CD14-positive monocyte (primary cell): ENCODE measurements at regions not wholly inside any gene's neighbourhood (a gene's known extent, or its start where the extent isn't known, plus 50 kb on each side); places are given as distances from the start of the nearest gene placed in this dataset.

ENCODE experiments used
- DNase-seq, 3 donors: peaks; one replicate each; pipeline ENCODE4 v3.0.0-alpha.2; 2011 to 2022
- H2AFZ ChIP-seq: 2 replicates; pipeline ENCODE4 v1.6.0; 2012; ENCODE audit warnings: mild to moderate bottlenecking, low read depth, low read length, inconsistent platforms; ENCODE audit not compliant: insufficient read depth, poor library complexity, severe bottlenecking
- H3K27ac ChIP-seq, 2 donors: 1 replicate in 1 of 2; 2 replicates in 1 of 2; pipeline ENCODE4 v1.5.1; 2012 to 2013; ENCODE audit warnings: low read length in 2 of 2, control low read depth in 1 of 2, inconsistent platforms in 1 of 2, low read depth in 1 of 2, mild to moderate bottlenecking in 1 of 2
- H3K27me3 ChIP-seq, 2 donors: one replicate each; pipeline versions ENCODE4 v1.6.0 to v1.6.1; 2011 to 2013; ENCODE audit warnings: low read length in 2 of 2; ENCODE audit not compliant: control insufficient read depth in 2 of 2, insufficient read depth in 2 of 2
- H3K36me3 ChIP-seq, 2 donors: replicated peaks in 1 of 2; 1 replicate in 1 of 2; 2 replicates in 1 of 2; pipeline versions ENCODE4 v1.5.1 to v1.6.1; 2012 to 2013; ENCODE audit warnings: low read length in 2 of 2, control low read depth in 1 of 2, inconsistent platforms in 1 of 2, mild to moderate bottlenecking in 1 of 2; ENCODE audit not compliant: insufficient read depth in 2 of 2, control insufficient read depth in 1 of 2
- H3K4me1 ChIP-seq, 2 donors: 1 replicate in 1 of 2; 2 replicates in 1 of 2; pipeline versions ENCODE4 v1.5.1 to v1.6.1; 2012 to 2013; ENCODE audit warnings: low read length in 2 of 2, control low read depth in 1 of 2, inconsistent platforms in 1 of 2, mild to moderate bottlenecking in 1 of 2, moderate library complexity in 1 of 2; ENCODE audit not compliant: insufficient read depth in 2 of 2, control insufficient read depth in 1 of 2
- H3K4me2 ChIP-seq: replicated peaks from 2 replicates; pipeline ENCODE3; 2012; ENCODE audit warnings: low read length, moderate library complexity, mild to moderate bottlenecking; ENCODE audit not compliant: poor library complexity, severe bottlenecking; ENCODE audit errors: extremely low read depth
- H3K4me3 ChIP-seq, 3 experiments: fragments of 200-600 bp in 1 of 3; sonication (generic) in 1 of 3; replicated peaks in 1 of 3; 1 replicate in 2 of 3; 2 replicates in 1 of 3; pipeline ENCODE4 v1.5.1; 2011 to 2013; ENCODE audit warnings: low read length in 3 of 3, mild to moderate bottlenecking in 3 of 3, control low read depth in 2 of 3, low read depth in 2 of 3, inconsistent platforms in 1 of 3, moderate library complexity in 1 of 3
- H3K79me2 ChIP-seq: 2 replicates; pipeline ENCODE4 v1.6.0; 2012; ENCODE audit warnings: mild to moderate bottlenecking, control low read depth, inconsistent platforms, low read length, moderate library complexity; ENCODE audit not compliant: insufficient read depth
- H3K9ac ChIP-seq: 2 replicates; pipeline ENCODE4 v1.6.0; 2017; ENCODE audit warnings: low read length, mild to moderate bottlenecking; ENCODE audit not compliant: insufficient read depth, poor library complexity, severe bottlenecking
- H3K9me3 ChIP-seq, 2 donors: replicated peaks in 1 of 2; 1 replicate in 1 of 2; 2 replicates in 1 of 2; pipeline versions ENCODE4 v1.5.1 to v1.6.1; 2012 to 2013; ENCODE audit warnings: low read length in 2 of 2, control low read depth in 1 of 2; ENCODE audit not compliant: control insufficient read depth in 1 of 2, insufficient read depth in 1 of 2
- H4K20me1 ChIP-seq: 2 replicates; pipeline ENCODE4 v1.6.0; 2012; ENCODE audit warnings: mild to moderate bottlenecking, low read length, control low read depth, moderate library complexity; ENCODE audit not compliant: insufficient read depth
- H3K27ac Mint-ChIP-seq, 7 donors: one replicate each; pipeline ENCODE4 v1.8.0; 2020; ENCODE audit warnings: mild to moderate bottlenecking in 7 of 7, mixed read lengths in 7 of 7, moderate library complexity in 6 of 7, inconsistent platforms in 2 of 7
- H3K27me3 Mint-ChIP-seq, 3 donors: one replicate each; pipeline ENCODE4 v1.8.0; 2021 to 2022; ENCODE audit warnings: low read depth in 3 of 3, mild to moderate bottlenecking in 3 of 3, mixed read lengths in 3 of 3, moderate library complexity in 3 of 3, inconsistent platforms in 1 of 3
- H3K36me3 Mint-ChIP-seq, 2 donors: one replicate each; pipeline ENCODE4 v1.8.0; 2020; ENCODE audit warnings: mixed read lengths in 2 of 2, inconsistent platforms in 1 of 2, mild to moderate bottlenecking in 1 of 2
- H3K4me1 Mint-ChIP-seq: one replicate; pipeline ENCODE4 v1.8.0; 2020; ENCODE audit warnings: mild to moderate bottlenecking, mixed read lengths
- H3K4me3 Mint-ChIP-seq, 2 donors: one replicate each; pipeline ENCODE4 v1.8.0; 2020; ENCODE audit warnings: mild to moderate bottlenecking in 2 of 2, mixed read lengths in 2 of 2, moderate library complexity in 1 of 2
- H3K9me3 Mint-ChIP-seq, 7 donors: one replicate each; pipeline ENCODE4 v1.8.0; 2020 to 2022; ENCODE audit warnings: mixed read lengths in 7 of 7, mild to moderate bottlenecking in 6 of 7, moderate library complexity in 6 of 7, inconsistent platforms in 2 of 7
- CTCF ChIP-seq: fragments of 200-600 bp; IDR thresholded peaks from one replicate; pipeline ENCODE4 v1.8.0; 2022; ENCODE audit warnings: antibody characterized with exemption, mild to moderate bottlenecking
- WGBS: methylation state at CpG from one replicate; pipeline ENCODE4 v1.1.5; 2013; ENCODE audit warnings: missing lambda C conversion rate; ENCODE audit not compliant: insufficient coverage; 5-methylcytosine and 5-hydroxymethylcytosine counted together
- intact Hi-C, 2 donors: fragments of 100-400 bp; cut with micrococcal nuclease; formaldehyde crosslinking; loops; one replicate each; pipeline versions ENCODE4 v1.15.0 to v1.15.1; 2023

- H3K4me1 Mint-ChIP-seq = no peaks in the 10 kb centered on the region
- 88% methylated on average over 2 of the region's 2 CpGs for WGBS
- Histone ChIP-seq H3K4me3 (no peak overlapping the region), H4K20me1 (no peaks in the 10 kb centered on the region), H3K36me3 (no peaks in the 10 kb centered on the region), H3K4me1 (no peaks in the 10 kb centered on the region), H3K4me2 (no peak overlapping the region), H3K9ac (no peak overlapping the region), H3K9me3 (no peaks in the 10 kb centered on the region), H2AFZ (no peak overlapping the region), H3K79me2 (no peaks in the 10 kb centered on the region), H3K27me3 (no peaks in the 10 kb centered on the region), H3K27ac (no peak overlapping the region)
- no peaks in the 10 kb centered on the region for H3K36me3 Mint-ChIP-seq
- intact Hi-C loops = no loop called here
- H3K9me3 Mint-ChIP-seq = peaks cover 0 to 3% (median 0%) of the 10 kb centered on the region in 7 donors
- no peak for TF ChIP-seq CTCF
- H3K27ac Mint-ChIP-seq = no peak overlapping the region
- no peak for DNase-seq
- H3K4me3 Mint-ChIP-seq = no peak overlapping the region
- H3K27me3 Mint-ChIP-seq = no peaks in the 10 kb centered on the region
Measured at GRCh38 chr5:58185397-58185796, 274.5 kb downstream of the PLK2 start.

GRCh38 chr5:58184910-58185309, 275.0 kb downstream of the PLK2 start:
- H3K27ac ChIP-seq = no peak overlapping the region
- peaks cover 0 to 3% (median 0%) of the 10 kb centered on the region in 7 donors for H3K9me3 Mint-ChIP-seq
- H3K4me3 ChIP-seq = no peak overlapping the region
- no peak overlapping the region for H3K4me2 ChIP-seq
- no peaks in the 10 kb centered on the region for H4K20me1 ChIP-seq
- intact Hi-C loops = no loop called here
- TF ChIP-seq CTCF = no peak
- no peaks in the 10 kb centered on the region for H3K79me2 ChIP-seq
- H3K27me3 ChIP-seq = no peaks in the 10 kb centered on the region
- H3K36me3 Mint-ChIP-seq = no peaks in the 10 kb centered on the region
- WGBS = no CpG with 5 or more reads among the region's 2 CpGs
- H3K9me3 ChIP-seq = no peaks in the 10 kb centered on the region
- no peak overlapping the region for H3K27ac Mint-ChIP-seq
- no peak overlapping the region for H3K9ac ChIP-seq
- no peaks in the 10 kb centered on the region for H3K27me3 Mint-ChIP-seq
- no peaks in the 10 kb centered on the region for H3K4me1 ChIP-seq
- H3K4me1 Mint-ChIP-seq = no peaks in the 10 kb centered on the region
- DNase-seq = no peak
- no peak overlapping the region for H2AFZ ChIP-seq
- no peak overlapping the region for H3K4me3 Mint-ChIP-seq
- no peaks in the 10 kb centered on the region for H3K36me3 ChIP-seq
